Epithelial cell of prostate (primary cell): ENCODE measurements at regions not wholly inside any gene's neighbourhood (a gene's known extent, or its start where the extent isn't known, plus 50 kb on each side); places are given as distances from the start of the nearest gene placed in this dataset.
A peak's percentile ranks its signal among the peaks of the same experiment; 100 is the strongest.

Experiments
- DNase-seq: peaks from one replicate; pipeline ENCODE4 v3.0.0-alpha.2; 2011; ENCODE audit warnings: low read depth, low spot score
- H3K27ac ChIP-seq: fragments of 450-650 bp; 2 replicates; pipeline ENCODE4 v1.5.1; 2017; ENCODE audit warnings: mild to moderate bottlenecking

- no peak for DNase-seq
- no peak overlapping the region for H3K27ac ChIP-seq
These were observed 1789.6 kb downstream of the TP53TG3F start for GRCh38 chr16:35249051-35249450.

- no peak for DNase-seq
These were observed 1793.0 kb downstream of the TP53TG3F start for GRCh38 chr16:35252356-35252936.

GRCh38 chr16:35255186-35255803 is 1795.9 kb downstream of the TP53TG3F start:
- DNase-seq, result no peak
- no peak overlapping the region for H3K27ac ChIP-seq

More at GRCh38 chr16:35252356-35252936, 1793.0 kb downstream of the TP53TG3F start:
- no peak overlapping the region for H3K27ac ChIP-seq

- no peak for DNase-seq
- no peak overlapping the region for H3K27ac ChIP-seq
These were observed 1796.4 kb downstream of the TP53TG3F start for GRCh38 chr16:35255816-35256215.

- H3K27ac ChIP-seq, result no peak overlapping the region
These were observed 1799.0 kb downstream of the TP53TG3F start for GRCh38 chr16:35258381-35258780.

GRCh38 chr16:35295856-35296255 is 1836.4 kb downstream of the TP53TG3F start:
- DNase-seq, result no peak
- no peak overlapping the region for H3K27ac ChIP-seq

More at GRCh38 chr16:35258381-35258780, 1799.0 kb downstream of the TP53TG3F start:
- no peak for DNase-seq

- peak overlapping the region; percentile 22 for H3K27ac ChIP-seq
- DNase-seq, result no peak
These were observed 1837.7 kb downstream of the TP53TG3F start for GRCh38 chr16:35296962-35297653.

GRCh38 chr16:35298460-35299243 is 1839.2 kb downstream of the TP53TG3F start:
- DNase-seq, result no peak
- peak overlapping the region; percentile 69 for H3K27ac ChIP-seq

GRCh38 chr16:35302859-35303258 is 1843.4 kb downstream of the TP53TG3F start:
- no peak overlapping the region for H3K27ac ChIP-seq
- DNase-seq, result no peak

- peak; percentile 85 for DNase-seq
- H3K27ac ChIP-seq, result peak overlapping the region; percentile 58
These were observed 1846.1 kb downstream of the TP53TG3F start for GRCh38 chr16:35305476-35305875.

GRCh38 chr16:35306915-35307314 is 1847.5 kb downstream of the TP53TG3F start:
- peak overlapping the region; percentile 58 for H3K27ac ChIP-seq
- no peak for DNase-seq

GRCh38 chr16:35308674-35309073 is 1849.3 kb downstream of the TP53TG3F start:
- H3K27ac ChIP-seq, result peak overlapping the region; percentile 48
- DNase-seq, result no peak

- H3K27ac ChIP-seq, result no peak overlapping the region
- DNase-seq, result no peak
These were observed 1851.6 kb downstream of the TP53TG3F start for GRCh38 chr16:35310999-35311398.

GRCh38 chr16:35311475-35311874 is 1852.1 kb downstream of the TP53TG3F start:
- no peak overlapping the region for H3K27ac ChIP-seq
- no peak for DNase-seq

GRCh38 chr16:35314298-35314697 is 1854.9 kb downstream of the TP53TG3F start:
- no peak for DNase-seq
- H3K27ac ChIP-seq, result no peak overlapping the region

GRCh38 chr16:35319536-35320192 is 1860.3 kb downstream of the TP53TG3F start:
- no peak overlapping the region for H3K27ac ChIP-seq
- no peak for DNase-seq

- DNase-seq, result no peak
- H3K27ac ChIP-seq, result no peak overlapping the region
These were observed 1866.5 kb downstream of the TP53TG3F start for GRCh38 chr16:35325936-35326335.

GRCh38 chr16:35339337-35339736 is 1879.9 kb downstream of the TP53TG3F start:
- DNase-seq, result no peak
- H3K27ac ChIP-seq, result no peak overlapping the region

GRCh38 chr16:35342012-35342411 is 1882.6 kb downstream of the TP53TG3F start:
- H3K27ac ChIP-seq, result no peak overlapping the region
- no peak for DNase-seq
